HG03095 (cell line): ENCODE measurements at regions not wholly inside any gene's neighbourhood (a gene's known extent, or its start where the extent isn't known, plus 50 kb on each side); places are given as distances from the start of the nearest gene placed in this dataset.

ENCODE experiments used
- ATAC-seq: cut with Tn5 transposase; IDR thresholded peaks from one replicate; pipeline ENCODE4 v1.9.1; 2021; ENCODE audit warnings: moderate library complexity; ENCODE audit not compliant: unreplicated experiment

GRCh38 chr4:181957088-181957487, 286.1 kb upstream of the TENM3 start:
- no peak for ATAC-seq

- ATAC-seq = no peak
Observed at GRCh38 chr4:181958446-181958845, 284.8 kb upstream of the TENM3 start.

GRCh38 chr4:181959121-181959520, 284.1 kb upstream of the TENM3 start:
- no peak for ATAC-seq

GRCh38 chr4:181960384-181960783, 282.8 kb upstream of the TENM3 start:
- ATAC-seq = no peak

GRCh38 chr4:181962321-181962720, 280.9 kb upstream of the TENM3 start:
- ATAC-seq = no peak

GRCh38 chr4:181964731-181965130, 278.5 kb upstream of the TENM3 start:
- ATAC-seq = no peak

GRCh38 chr4:181966104-181966551, 277.1 kb upstream of the TENM3 start:
- no peak for ATAC-seq

- ATAC-seq = no peak
Observed at GRCh38 chr4:181967401-181967800, 275.8 kb upstream of the TENM3 start.

- no peak for ATAC-seq
Observed at GRCh38 chr4:181968371-181968770, 274.8 kb upstream of the TENM3 start.

- ATAC-seq = no peak
Observed at GRCh38 chr4:181969151-181969550, 274.1 kb upstream of the TENM3 start.

GRCh38 chr4:181970366-181970765, 272.8 kb upstream of the TENM3 start:
- ATAC-seq = no peak

GRCh38 chr4:181971411-181971810, 271.8 kb upstream of the TENM3 start:
- no peak for ATAC-seq

- no peak for ATAC-seq
Observed at GRCh38 chr4:181971973-181972372, 271.2 kb upstream of the TENM3 start.

- no peak for ATAC-seq
Observed at GRCh38 chr4:181976764-181977163, 266.4 kb upstream of the TENM3 start.

GRCh38 chr4:181982437-181982836, 260.8 kb upstream of the TENM3 start:
- ATAC-seq = no peak

- ATAC-seq = no peak
Observed at GRCh38 chr4:181982856-181983255, 260.3 kb upstream of the TENM3 start.

- no peak for ATAC-seq
Observed at GRCh38 chr4:181987392-181987791, 255.8 kb upstream of the TENM3 start.

- no peak for ATAC-seq
Observed at GRCh38 chr4:181989071-181989470, 254.1 kb upstream of the TENM3 start.

- no peak for ATAC-seq
Observed at GRCh38 chr4:181991369-181992108, 251.7 kb upstream of the TENM3 start.

- ATAC-seq = no peak
Observed at GRCh38 chr4:181998398-181999295, 244.6 kb upstream of the TENM3 start.

GRCh38 chr4:182000077-182000476, 243.1 kb upstream of the TENM3 start:
- ATAC-seq = no peak

GRCh38 chr4:182010876-182011275, 232.3 kb upstream of the TENM3 start:
- no peak for ATAC-seq
